Esophagus mucosa (tissue), 1 donor: ENCODE measurements at regions not wholly inside any gene's neighbourhood (a gene's known extent, or its start where the extent isn't known, plus 50 kb on each side); places are given as distances from the start of the nearest gene placed in this dataset.

Source experiments
- ATAC-seq: fragments of 200-7000 bp; cut with Tn5 transposase; one replicate; pipeline ENCODE4 v1.9.1; 2020
- donor health status: DM: yes; HTN: yes; CAD: no.

DNA sequence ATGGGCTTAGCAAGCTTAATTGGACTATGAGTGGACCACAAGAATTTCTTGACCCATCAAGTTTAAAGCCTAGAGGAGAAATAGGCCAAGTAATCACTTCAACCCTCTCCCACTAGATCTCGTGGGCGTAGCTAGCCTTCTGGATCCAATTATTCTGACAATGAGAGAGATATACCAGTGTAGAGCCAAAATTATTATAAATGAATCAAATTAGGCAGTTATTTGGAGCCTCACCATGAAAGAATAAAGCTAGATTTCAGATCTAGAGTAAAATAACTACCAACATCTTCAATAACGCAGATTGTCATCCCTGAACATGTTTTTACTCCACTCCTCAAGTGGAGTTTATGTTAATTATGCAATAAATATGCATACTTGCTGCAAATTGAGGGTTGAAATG is 143.9 kb upstream of the CDH20 start:
- no peak for ATAC-seq

DNA sequence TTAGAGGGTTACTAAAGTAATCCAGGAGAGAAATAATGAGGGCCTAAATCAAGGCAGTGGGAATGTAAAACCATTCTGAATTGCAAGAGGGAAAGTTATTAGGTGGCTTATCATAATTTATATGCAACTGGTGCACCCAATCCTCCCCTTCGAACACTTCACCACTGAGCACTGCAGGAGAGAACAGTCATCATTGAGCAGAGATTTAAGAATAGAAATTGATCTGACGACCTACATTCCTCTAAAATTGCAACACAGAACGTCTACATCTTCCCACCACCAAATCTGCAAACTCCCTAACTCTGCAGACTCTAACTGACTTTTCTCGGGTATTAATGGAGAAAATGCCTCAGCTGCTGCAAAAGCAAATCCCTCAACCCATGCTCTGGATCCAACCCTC is 138.5 kb upstream of the CDH20 start:
- ATAC-seq: no peak

DNA sequence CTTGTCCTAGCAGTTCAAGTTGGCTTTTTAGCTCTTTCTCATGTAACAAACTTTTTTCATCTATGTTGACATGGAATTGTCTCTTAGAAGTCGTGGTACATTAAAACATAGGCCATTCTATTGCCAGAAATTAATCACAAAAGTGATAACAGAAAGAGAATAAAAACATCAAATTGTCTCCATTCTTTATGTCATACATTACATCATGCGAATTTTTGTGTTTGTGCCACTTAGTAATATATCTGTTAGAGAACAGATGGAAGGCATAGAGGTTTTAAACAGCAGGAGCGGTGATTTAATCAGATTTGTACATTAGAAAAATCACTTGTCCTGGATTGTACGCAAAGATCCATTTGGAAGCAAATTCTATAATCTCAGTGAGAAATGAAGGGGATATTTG is 136.5 kb upstream of the CDH20 start:
- ATAC-seq: no peak

DNA sequence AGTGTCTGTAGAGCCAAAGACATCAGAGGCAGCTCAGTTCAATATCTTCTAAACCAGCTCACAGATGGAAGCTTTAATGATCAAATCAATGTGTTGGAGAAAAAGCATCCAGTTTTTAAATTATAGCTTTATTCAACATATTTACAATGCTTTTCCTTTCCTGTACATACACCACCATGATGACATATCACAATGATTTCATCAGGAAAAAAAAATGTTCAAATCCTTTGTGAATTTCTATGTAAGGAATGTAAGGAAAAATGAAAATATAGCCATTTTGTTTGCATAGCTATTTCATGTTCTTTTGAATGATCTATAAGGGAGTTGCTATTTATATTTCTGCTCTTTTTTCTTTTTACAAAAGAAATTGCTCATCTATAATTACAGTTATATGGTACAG is 134.7 kb upstream of the CDH20 start:
- no peak for ATAC-seq

DNA sequence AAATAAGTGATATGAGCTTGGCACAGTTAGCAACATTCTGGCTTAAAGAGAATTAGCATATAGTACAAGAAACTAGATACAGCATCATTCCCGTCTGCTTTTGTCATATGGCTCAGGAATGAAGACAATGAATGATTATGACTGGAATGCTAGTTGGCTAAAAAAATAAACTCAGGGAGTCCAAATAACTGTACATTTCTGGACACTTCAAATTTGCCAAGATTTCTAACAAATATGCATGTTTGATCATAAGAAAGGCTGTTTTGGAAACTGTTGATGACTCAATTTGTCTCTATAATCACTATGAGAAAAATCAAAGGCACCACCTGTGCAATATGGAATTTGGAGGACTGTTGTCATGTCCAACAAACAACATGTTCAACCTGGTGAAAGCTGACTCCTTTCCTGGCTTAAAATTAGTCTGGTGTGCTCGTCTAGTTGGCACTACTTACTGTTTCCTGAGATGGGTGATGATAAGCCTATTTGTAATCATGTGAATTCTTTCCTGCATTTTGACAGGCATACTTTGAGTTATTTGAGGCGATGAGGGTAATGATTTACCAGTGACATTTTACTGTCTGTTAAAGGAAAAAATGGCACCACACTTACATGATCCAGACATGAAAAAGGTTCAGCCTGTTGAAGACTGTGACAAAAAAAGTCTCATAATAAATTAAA is 133.9 kb upstream of the CDH20 start:
- no peak for ATAC-seq

DNA sequence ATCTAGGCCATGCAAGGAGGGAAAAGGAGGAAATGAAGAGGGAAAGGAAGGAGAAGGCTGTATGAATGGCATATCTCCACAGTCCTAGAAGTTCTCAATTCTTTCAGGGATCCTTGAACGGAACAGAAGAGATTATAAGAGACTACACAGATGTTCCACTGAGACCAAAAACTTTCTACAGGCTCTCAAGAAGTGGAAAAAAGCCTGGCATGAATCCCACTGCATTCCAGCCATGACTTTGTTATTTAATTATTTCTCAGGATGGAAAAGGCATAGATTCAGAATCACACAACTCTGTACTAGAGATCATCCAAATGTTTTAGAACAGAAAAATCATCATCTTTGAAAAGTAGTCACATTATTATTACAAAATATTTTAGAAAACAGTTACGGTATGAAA is 131.7 kb upstream of the CDH20 start:
- ATAC-seq: no peak

DNA sequence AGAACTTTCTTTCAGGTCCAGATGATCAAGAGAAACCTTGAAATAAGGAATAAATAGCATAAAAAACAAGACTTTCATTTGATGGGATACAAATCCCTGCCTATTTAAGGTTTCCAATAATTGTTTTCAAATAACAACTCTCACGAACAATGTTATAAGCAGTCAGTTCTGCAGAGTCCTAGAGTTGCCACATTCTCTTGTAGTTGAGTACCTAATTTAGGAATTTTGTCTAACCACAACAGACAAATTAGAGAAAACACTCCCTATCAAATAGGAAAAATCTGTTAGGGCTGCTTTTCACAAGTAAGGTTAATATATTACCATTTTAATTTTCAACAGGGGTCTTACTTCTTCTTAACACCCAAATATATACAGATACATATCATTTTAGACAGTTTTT is 130.1 kb upstream of the CDH20 start:
- ATAC-seq: no peak

DNA sequence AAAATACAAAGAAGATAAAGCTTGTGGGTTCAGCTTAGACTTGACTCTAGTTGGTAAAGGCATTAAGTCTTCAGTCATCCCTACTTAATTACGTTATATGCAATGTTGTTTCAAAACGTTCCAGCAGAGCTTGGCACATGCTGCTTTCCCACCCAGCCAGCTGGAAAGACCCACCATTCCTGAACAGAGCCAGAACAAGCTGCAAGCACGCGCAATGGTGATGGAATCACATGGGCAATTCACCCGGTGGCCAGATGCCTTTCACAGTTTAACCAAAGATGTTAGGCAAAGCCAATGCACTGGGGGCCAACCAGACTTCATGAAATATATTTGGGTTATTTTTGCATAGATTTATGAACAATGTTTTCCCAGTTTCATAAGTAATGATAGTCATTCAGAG is 123.4 kb upstream of the CDH20 start:
- no peak for ATAC-seq

DNA sequence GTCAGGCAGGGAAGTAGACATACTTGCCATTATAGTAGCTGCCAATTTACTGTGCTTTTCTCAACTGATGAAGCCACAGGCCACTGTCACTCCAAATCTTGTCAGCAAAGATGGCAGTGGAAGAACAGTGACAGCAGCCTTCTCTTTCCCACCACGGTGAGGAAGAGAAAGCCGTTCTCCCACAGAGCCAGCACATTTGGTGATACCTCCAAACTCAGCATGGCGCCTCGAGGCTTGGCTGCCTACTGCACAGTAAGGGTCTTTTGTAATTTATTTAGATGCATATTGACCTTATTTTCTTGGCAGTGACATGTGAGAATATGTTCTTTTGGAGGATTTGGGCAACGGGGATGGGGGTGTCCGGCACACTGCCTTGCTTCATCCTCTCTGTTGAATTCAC is 117.2 kb upstream of the CDH20 start:
- ATAC-seq: no peak

DNA sequence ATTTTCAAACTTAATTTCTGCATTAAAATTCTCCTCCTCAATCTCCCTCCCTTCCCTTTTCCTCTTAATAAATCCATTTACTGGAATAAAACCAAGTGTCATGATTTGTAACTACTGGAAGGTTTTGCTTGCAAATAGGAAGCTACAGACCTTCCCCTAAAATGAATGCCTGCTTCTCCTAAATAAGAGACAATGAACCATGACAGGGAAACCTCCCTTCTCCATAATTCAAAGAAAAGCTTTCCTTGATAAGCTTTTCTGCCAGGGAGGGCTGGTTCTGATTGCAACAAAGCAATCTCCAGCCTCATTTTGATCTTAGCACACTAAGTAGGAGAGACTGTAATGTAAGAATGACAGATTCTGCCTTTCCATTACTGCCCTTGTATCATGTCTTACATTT is 111.0 kb upstream of the CDH20 start:
- ATAC-seq: no peak

DNA sequence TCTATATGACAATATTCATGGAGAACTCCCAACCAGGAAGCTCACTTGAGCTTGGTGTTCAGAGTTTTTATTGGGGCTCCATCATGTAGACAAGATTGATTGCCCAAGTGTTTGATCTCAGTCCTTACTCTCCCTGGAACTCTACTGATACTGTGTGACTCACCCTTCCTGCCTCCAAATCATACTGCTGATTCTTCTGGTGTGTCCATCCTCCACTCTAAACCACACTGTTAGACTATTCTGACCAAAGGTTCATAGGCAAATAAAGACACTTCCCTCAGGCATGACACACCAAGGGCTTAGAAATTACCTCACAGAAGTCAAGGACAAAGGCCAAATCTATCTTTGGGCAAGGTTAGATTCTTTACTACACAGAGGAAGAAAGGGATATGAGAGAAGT is 107.9 kb upstream of the CDH20 start:
- no peak for ATAC-seq

DNA sequence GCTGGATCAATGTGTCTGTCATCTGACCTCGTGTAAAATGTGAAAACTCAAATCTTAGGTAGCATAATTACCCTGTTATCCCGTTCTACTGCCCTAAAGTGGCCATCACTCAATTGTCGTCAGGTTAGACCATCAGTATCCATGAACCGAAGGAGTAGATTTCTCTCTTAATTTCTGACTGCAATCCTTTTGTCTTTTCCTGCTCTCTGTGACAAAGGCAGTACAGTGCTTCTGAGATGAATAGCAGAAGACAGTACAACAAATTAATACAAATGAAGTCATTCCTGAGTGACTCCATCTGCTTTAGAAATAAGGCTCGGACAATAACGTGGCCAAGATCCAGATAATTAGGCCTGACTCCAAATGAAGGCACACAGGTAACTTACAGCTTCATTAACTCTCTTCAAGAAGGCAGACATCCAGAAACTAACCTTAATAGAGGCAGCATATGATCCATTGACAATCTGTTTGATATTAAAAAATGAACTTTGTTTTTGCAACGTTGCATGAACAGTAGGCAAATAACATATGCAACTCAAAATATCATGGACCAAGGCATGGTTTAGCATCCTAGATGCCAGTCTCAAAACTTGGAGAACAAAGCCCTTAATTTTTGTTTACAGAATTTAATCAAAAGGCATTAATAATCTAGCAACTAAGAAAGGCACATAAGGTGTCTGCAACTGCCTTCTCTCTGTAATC is 96.7 kb upstream of the CDH20 start:
- ATAC-seq: no peak

DNA sequence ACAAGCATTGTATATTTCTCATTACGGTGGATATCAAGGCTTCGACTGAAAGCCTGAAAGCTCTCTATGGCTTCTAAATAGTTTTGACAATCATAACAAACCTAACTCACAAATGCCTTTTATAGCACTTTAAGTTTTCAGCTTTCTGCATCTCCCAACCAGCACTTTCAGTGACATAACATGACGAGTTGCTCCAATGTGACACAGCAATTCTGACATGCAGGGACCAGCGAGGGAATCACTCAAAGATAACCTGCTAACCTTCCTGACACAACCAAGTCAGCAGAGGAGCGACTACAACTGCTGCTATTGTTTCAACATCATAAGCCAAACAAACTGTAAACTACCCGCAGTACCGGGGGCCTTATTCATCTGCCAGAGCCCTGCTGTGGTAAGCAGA is 95.7 kb upstream of the CDH20 start:
- ATAC-seq: no peak

DNA sequence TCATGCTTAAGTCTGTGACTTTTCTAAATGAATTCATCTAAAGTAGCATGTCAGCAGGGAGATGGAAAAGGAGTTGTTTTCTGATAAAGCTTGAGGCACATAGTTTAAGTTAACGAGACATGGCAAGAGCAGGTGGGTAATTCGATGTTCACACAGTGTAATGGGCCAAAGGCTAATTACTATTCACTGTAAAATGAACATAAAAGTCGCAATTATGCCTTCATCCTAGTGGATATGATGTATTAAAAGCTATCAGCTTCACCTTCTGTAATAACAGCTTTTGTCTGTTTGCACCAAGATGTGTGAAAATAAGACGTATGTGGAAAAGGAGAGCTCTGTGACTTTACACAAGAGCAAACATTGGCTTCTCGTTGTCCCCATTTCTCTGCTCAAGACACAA is 94.2 kb upstream of the CDH20 start:
- no peak for ATAC-seq

DNA sequence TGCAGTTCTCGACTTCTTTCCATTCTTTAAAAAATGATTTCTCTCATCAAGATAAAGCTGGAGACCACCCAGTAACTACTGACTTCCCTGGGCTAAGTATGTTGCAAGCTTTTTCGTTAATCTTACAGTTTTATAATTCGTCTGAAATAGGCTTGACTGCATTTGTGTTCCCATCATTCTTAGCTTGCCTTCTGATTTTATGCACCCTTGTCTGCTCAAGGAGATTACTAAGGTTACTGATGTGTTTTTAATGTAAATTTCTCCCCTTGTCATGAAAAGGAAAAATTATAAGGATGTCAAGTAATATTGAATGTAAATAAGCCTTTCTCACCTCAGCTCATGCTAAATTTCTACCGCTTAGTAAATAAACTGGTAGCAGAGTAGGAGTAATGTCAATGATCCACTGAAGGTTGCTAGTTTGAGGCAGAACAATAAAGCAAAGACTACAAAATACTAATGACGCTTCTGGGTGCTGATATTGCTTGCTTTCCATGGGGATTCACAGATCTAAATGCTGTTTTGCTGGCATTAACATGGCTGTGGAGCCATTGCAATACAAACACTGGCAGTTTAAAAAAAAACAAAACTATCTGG is 91.9 kb upstream of the CDH20 start:
- ATAC-seq: no peak

DNA sequence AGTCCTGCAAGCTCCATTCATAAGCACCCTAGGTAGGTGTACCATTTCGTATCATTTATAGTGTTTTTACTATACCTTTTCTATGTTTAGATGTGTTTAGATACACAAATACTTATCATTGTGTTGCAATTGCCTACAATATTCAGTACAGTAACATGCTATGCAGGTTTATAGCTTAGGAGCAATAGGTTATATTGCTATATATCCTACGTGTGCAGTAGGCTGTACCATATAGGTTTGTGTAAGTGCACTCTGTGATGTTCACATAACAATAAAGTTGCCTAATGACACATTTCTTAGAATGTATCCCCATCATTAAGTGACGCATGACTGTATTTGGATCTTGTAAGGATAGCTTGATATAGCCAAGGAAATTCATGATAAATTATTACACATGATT is 88.6 kb upstream of the CDH20 start:
- ATAC-seq: no peak

DNA sequence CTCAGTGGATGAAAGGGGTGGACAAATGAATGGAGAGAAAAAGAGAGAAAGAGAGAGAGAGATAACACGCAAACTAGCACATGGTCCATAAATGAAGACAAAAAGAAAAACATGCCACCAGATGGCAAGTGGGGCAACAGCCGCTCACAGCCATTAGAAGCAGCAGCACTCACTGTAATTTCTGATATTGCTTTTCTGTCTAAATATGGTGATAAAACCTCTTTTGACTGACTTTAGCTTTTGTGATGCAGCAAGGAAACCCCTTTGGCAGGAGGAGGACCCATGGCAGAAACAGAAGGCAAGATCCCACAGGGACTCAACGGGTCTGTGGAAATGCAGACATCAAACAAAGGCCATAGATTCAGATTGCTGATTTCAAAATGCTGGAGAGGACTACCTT is 88.0 kb upstream of the CDH20 start:
- no peak for ATAC-seq

DNA sequence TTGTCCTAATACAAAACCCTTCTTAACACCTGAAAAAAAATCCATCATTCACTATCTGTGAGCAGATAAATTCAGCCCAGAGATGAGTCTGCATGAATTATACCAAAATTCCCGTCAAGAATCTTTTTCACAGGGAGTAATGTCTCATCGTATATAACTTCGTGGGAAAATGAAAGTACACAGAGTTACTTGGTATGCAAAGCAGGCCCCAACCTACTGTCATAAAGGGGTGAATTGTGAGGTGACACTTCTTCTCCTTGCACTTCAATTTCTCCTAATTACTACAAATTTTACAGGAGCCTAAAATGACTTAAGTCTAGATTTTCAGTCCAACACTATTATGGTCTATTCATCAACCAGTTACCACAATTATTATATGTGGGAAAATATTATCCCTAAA is 84.6 kb upstream of the CDH20 start:
- ATAC-seq: no peak

DNA sequence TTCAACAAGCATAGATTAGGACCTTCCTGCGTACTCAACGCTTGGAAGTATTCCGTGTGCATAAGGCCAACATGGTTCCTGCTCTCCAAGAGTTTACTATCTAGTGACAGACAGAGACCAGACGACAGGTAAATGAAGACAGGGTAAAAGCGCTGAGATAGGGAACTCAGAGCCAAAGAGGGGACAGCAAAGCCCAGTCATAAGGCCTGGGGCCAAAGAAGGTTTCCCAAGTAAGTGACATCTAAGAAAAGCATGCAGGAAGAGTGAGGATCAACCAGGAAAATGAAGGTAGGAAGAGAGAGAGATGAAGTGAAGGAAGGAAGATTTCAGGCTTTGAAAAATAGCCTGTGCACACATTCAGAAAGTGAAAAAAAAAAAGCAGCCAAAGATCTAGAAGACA is 76.9 kb upstream of the CDH20 start:
- ATAC-seq: no peak

DNA sequence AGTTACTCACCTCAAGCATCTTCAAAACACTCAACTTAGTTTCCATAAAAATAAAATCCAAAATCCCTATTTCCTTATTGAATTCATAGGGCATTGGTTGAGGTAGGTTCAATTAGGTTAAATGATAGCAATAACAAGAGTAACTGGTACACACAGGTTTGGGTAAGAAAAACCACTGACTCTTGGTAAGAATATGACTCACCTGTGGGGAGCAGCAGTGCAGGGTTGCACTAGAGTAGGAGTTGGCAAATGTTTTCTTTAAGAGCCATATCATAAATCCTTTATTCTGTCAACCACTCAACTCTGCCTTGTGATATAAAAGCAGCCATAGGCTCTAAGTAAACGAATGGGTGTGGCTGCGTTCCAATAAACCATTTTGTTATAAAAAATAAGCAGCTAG is 71.4 kb upstream of the CDH20 start:
- ATAC-seq: peak; percentile 53

DNA sequence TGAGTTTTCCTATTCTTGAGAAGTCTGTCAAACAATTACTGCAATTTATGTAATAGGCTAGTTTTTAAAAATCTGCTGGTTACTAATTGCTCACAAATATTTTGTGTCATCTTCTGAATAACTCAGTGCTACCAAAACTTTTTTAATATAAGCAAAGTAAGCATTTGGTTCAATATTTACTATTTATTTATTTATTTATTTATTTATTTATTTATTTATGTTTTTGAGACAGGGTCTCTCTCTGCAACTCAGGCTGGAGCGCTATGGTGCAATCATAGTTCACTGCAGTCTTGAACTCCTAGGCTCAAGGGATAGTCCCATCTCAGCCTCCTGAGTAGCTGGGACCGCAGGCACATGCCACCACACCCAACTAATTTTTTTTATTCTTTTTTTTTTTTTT is 60.4 kb upstream of the CDH20 start:
- ATAC-seq: no peak

DNA sequence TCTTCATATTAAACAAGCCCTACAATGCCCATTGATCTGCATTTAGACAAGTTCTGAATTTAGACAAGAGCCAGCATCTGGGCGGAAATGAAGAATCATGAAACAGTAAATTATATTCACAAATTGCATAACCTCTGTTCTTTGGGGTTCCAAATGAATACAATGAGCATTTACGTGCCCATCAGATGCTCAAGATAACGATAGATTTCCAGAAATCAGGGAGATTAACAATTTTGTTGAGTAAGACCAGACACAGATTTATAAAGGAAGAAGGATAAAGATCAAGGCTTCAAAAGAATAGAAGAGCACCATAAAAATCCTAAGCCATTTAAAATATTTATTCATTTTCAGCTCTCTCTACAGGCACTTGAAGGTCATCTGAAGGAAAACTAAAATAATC is 59.7 kb upstream of the CDH20 start:
- ATAC-seq: no peak

DNA sequence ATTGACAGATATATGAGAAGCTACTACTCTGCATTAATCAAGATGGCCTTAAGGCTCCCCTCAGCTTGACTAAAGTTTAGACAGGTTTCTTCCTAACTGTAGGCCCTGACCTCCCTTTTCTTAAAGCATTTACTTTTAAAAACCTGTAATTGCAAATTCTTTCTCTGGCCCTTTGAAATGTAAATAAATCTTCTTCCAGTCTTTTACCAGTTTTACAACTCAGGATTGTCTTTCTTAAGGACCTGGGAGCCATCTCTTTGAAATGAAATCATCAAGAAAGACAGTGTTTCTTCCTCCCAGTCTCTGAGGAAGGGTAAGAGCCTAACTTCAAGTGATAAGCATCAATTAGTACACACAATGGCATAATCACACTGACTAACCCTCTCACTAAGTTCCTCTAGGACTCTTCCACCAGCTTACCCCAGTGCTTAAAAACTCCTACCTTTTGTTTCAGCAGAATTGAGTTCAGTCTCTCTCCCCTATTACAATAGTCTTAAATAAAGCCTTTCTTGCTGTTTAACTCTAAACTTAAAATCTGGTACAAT is 58.7 kb upstream of the CDH20 start:
- no peak for ATAC-seq

DNA sequence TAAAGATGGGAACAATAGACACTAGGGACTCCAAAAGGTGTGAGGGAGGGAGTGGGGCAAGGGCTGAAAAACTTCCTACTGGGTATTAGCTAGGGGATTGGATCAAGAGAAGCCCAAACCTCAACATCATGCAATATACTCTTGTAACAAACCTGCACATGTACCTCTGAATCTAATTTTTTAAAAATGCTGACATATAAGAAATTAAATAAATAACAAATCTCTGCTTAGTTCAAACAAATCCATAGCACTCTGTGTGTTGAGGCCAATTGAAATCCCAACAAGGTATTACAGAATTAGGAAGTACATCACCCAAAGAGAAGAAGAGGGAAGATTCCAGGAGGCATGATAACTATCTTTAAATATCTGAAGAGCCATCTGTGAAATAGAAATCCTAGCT is 55.4 kb upstream of the CDH20 start:
- ATAC-seq: no peak
